ENCODE measurements at regions not wholly inside any gene's neighbourhood (a gene's known extent, or its start where the extent isn't known, plus 50 kb on each side); places are given as distances from the start of the nearest gene placed in this dataset.
"Not testable (repeated sequence)": the region's sequence is repeated elsewhere in the genome, so short reads cannot be mapped to it uniquely, and the experiment has no call there.

- Mint-ChIP-seq H3K9me3 (peaks cover 4 to 11% of the 10 kb centered on the region in 2 donors), H3K4me1 (no peaks in the 10 kb centered on the region), H3K4me3 (no peak overlapping the region), H3K27ac (no peak overlapping the region), H3K27me3 (no peaks in the 10 kb centered on the region)
- no peak for DNase-seq
- no peak for ATAC-seq
Measured at GRCh38 chr4:12139296-12139695, 710.6 kb upstream of the HS3ST1 start.

- H3K4me1 Mint-ChIP-seq = no peaks in the 10 kb centered on the region
- no peak for DNase-seq
- H3K27me3 Mint-ChIP-seq = no peaks in the 10 kb centered on the region
- no peak for ATAC-seq
- peaks cover 4 to 11% of the 10 kb centered on the region in 2 donors for H3K9me3 Mint-ChIP-seq
- no peak overlapping the region for H3K27ac Mint-ChIP-seq
- H3K4me3 Mint-ChIP-seq = no peak overlapping the region
Measured at GRCh38 chr4:12138488-12138887, 709.8 kb upstream of the HS3ST1 start.

GRCh38 chr4:12137575-12137974 lies 708.9 kb upstream of the HS3ST1 start:
- no peaks in the 10 kb centered on the region for H3K4me1 Mint-ChIP-seq
- H3K27ac Mint-ChIP-seq = no peak overlapping the region
- no peaks in the 10 kb centered on the region for H3K27me3 Mint-ChIP-seq
- H3K9me3 Mint-ChIP-seq = peaks cover 4 to 15% of the 10 kb centered on the region in 2 donors
- DNase-seq (no peak), ATAC-seq (no peak)
- H3K4me3 Mint-ChIP-seq = no peak overlapping the region

- Mint-ChIP-seq H3K4me1 (no peaks in the 10 kb centered on the region), H3K27me3 (no peaks in the 10 kb centered on the region), H3K27ac (no peak overlapping the region), H3K9me3 (peaks cover 5 to 7% of the 10 kb centered on the region in 2 donors), H3K4me3 (no peak overlapping the region)
- ATAC-seq (no peak), DNase-seq (no peak)
Measured at GRCh38 chr4:12126474-12126873, 697.8 kb upstream of the HS3ST1 start.

- H3K27me3 Mint-ChIP-seq = no peaks in the 10 kb centered on the region
- H3K27ac Mint-ChIP-seq = no peak overlapping the region
- peaks cover 0 to 9% of the 10 kb centered on the region in 2 donors for H3K9me3 Mint-ChIP-seq
- no peak for DNase-seq
- no peak overlapping the region for H3K4me3 Mint-ChIP-seq
- no peak for ATAC-seq
- no peaks in the 10 kb centered on the region for H3K4me1 Mint-ChIP-seq
Measured at GRCh38 chr4:12124138-12124537, 695.4 kb upstream of the HS3ST1 start.

- no peak for DNase-seq
Measured at GRCh38 chr4:12123707-12124106, 695.0 kb upstream of the HS3ST1 start.

DNA sequence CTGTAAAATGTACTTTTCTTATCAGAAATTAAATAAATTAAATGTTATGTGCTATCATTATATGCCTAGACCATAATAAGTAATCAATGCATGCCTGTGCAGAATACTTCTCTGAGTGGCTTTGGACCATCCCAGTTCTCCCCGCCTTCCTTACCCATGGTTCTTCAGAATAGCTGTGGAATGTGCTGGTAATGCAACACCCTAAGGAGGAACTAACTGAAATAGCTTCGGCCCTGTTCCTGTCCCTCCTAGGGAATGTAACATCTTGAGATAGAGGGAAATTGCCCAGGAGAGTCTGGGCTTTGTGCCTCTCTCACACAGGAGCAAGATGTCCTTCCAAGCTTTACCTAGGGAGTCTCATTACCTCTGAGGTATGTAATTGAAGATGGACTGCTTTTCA lies 693.6 kb upstream of the HS3ST1 start:
- peaks cover under 1 to 9% of the 10 kb centered on the region in 2 donors for H3K9me3 Mint-ChIP-seq
- H3K4me1 Mint-ChIP-seq = no peaks in the 10 kb centered on the region
- DNase-seq (no peak), ATAC-seq (no peak)
- H3K4me3 Mint-ChIP-seq = no peak overlapping the region
- no peaks in the 10 kb centered on the region for H3K27me3 Mint-ChIP-seq
- H3K27ac Mint-ChIP-seq = no peak overlapping the region

More at GRCh38 chr4:12123707-12124106, 695.0 kb upstream of the HS3ST1 start:
- Mint-ChIP-seq H3K27me3 (no peaks in the 10 kb centered on the region), H3K27ac (peak overlapping the region in 1 of 2 donors; percentile 25), H3K9me3 (peaks cover 0 to 9% of the 10 kb centered on the region in 2 donors), H3K4me3 (no peak overlapping the region), H3K4me1 (no peaks in the 10 kb centered on the region)
- ATAC-seq = no peak

DNA sequence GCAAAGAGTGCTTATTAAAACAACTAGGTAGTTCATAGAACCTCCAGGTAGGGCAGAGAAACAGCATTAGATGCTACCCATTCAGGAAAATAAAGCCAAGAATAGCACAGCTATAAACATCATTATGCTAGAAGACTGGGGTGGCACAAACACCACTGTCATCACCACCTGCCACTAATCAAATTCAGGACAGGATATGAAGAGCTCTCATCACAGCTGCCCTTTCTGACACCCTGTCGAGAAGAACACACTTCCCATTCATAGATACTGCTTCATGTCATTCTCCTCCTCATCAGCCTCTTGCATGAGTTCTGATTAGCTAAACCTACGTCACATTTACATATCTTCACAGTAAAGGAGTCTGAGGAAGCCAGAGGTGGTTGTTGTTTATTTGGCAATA lies 692.3 kb upstream of the HS3ST1 start:
- Mint-ChIP-seq H3K9me3 (peaks cover 8 to 9% of the 10 kb centered on the region in 2 donors), H3K4me1 (no peaks in the 10 kb centered on the region), H3K27ac (no peak overlapping the region), H3K4me3 (no peak overlapping the region), H3K27me3 (no peaks in the 10 kb centered on the region)
- DNase-seq (no peak), ATAC-seq (no peak)

DNA sequence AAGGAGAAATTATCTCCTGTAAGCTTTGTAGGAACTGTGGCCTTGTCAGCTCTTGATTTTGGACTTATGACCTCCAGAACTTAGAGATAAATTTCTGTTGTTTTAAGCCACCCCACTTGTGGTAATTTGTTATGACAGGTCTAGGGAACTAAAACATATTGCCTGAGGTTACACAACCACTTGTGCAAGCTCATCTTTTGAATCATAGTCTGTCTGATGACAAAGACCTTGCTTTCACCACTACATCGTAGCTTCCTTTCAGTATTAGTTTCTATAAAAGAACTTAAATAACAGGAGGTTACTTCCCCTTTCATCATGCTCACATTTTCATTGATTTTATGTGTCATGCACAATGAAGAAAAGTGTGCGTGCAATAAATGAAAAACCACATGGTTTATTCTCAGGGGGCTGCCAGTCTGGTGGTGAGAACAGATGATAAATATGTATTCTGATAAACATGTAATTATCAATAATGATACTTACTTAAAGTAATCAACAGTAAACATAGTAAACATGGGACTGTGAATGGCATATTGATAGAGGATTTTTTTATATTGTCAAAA lies 690.0 kb upstream of the HS3ST1 start:
- Mint-ChIP-seq H3K27me3 (no peaks in the 10 kb centered on the region), H3K27ac (peak overlapping the region in 1 of 2 donors; percentile 84), H3K4me3 (no peak overlapping the region), H3K4me1 (no peaks in the 10 kb centered on the region), H3K9me3 (peaks cover 21 to 24% of the 10 kb centered on the region in 2 donors)
- ATAC-seq (peak; percentile 72), DNase-seq (no peak)

GRCh38 chr4:12116009-12116552 lies 687.4 kb upstream of the HS3ST1 start:
- no peaks in the 10 kb centered on the region for H3K27me3 Mint-ChIP-seq
- ATAC-seq (no peak), DNase-seq (no peak)
- H3K4me1 Mint-ChIP-seq = no peaks in the 10 kb centered on the region
- no peak overlapping the region for H3K4me3 Mint-ChIP-seq
- peaks cover 31 to 35% of the 10 kb centered on the region in 2 donors for H3K9me3 Mint-ChIP-seq
- no peak overlapping the region for H3K27ac Mint-ChIP-seq

- Mint-ChIP-seq H3K27me3 (no peaks in the 10 kb centered on the region), H3K4me1 (no peaks in the 10 kb centered on the region), H3K27ac (no peak overlapping the region), H3K9me3 (peaks cover 21 to 25% of the 10 kb centered on the region in 2 donors), H3K4me3 (no peak overlapping the region)
- no peak for ATAC-seq
- no peak for DNase-seq
Measured at GRCh38 chr4:12110627-12111026, 681.9 kb upstream of the HS3ST1 start.

GRCh38 chr4:12109056-12109455 lies 680.4 kb upstream of the HS3ST1 start:
- H3K27ac Mint-ChIP-seq, H3K27me3 Mint-ChIP-seq, ATAC-seq, DNase-seq, H3K4me3 Mint-ChIP-seq, H3K4me1 Mint-ChIP-seq: not testable (repeated sequence)
- H3K9me3 Mint-ChIP-seq = peaks cover 8 to 15% of the 10 kb centered on the region in 2 donors

GRCh38 chr4:12105519-12105918 lies 676.8 kb upstream of the HS3ST1 start:
- no peak for ATAC-seq
- H3K4me1 Mint-ChIP-seq = no peaks in the 10 kb centered on the region

DNA sequence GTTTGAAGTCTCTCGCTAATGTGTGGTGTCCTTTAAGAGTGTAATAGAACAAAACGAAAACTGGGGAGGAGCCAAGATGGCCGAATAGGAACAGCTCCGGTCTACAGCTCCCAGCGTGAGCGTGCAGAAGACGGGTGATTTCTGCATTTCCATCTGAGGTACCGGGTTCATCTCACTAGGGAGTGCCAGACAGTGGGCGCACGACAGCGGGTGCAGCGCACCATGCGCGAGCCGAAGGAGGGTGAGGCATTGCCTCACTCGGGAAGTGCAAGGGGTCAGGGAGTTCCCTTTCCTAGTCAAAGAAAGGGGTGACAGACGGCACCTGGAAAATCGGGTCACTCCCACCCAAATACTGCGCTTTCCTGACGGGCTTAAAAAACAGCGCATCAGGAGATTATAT lies 661.2 kb upstream of the HS3ST1 start:
- not testable (repeated sequence) for ATAC-seq, H3K27me3 Mint-ChIP-seq, H3K9me3 Mint-ChIP-seq, H3K4me1 Mint-ChIP-seq, H3K4me3 Mint-ChIP-seq, DNase-seq
- H3K27ac Mint-ChIP-seq = peak overlapping the region in 1 of 2 donors; percentile 88

More at GRCh38 chr4:12105519-12105918, 676.8 kb upstream of the HS3ST1 start:
- no peaks in the 10 kb centered on the region for H3K27me3 Mint-ChIP-seq
- peaks cover 0 to 7% of the 10 kb centered on the region in 2 donors for H3K9me3 Mint-ChIP-seq
- DNase-seq = no peak
- no peak overlapping the region for H3K4me3 Mint-ChIP-seq
- H3K27ac Mint-ChIP-seq = no peak overlapping the region

DNA sequence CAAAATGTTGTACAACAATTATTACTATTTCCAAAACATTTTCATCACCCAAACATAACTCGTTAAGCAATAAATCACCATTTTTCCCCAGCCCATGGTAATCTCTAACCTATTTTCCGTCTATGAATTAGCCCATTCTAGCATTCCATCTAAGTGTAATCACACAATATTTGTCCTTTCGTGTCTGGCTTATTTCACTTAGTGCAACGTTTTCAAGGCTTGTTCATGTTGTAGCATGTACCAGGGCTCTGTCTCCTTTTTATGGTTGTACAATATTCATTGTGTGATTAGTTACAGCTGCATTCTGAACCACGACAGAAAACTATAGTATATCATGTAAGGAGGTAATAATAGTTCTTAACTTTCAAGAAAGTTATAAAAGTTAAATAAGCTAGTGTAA lies 656.0 kb upstream of the HS3ST1 start:
- Mint-ChIP-seq H3K9me3 (peaks cover 0 to 4% of the 10 kb centered on the region in 2 donors), H3K27ac (no peak overlapping the region), H3K4me1 (no peaks in the 10 kb centered on the region), H3K4me3 (no peak overlapping the region), H3K27me3 (no peaks in the 10 kb centered on the region)
- no peak for ATAC-seq
- DNase-seq = no peak

- DNase-seq (no peak), ATAC-seq (no peak)
- Mint-ChIP-seq H3K4me1 (no peaks in the 10 kb centered on the region), H3K4me3 (no peak overlapping the region), H3K27me3 (no peaks in the 10 kb centered on the region), H3K27ac (no peak overlapping the region), H3K9me3 (peaks cover 5 to 6% of the 10 kb centered on the region in 2 donors)
Measured at GRCh38 chr4:12071316-12071715, 642.6 kb upstream of the HS3ST1 start.

DNA sequence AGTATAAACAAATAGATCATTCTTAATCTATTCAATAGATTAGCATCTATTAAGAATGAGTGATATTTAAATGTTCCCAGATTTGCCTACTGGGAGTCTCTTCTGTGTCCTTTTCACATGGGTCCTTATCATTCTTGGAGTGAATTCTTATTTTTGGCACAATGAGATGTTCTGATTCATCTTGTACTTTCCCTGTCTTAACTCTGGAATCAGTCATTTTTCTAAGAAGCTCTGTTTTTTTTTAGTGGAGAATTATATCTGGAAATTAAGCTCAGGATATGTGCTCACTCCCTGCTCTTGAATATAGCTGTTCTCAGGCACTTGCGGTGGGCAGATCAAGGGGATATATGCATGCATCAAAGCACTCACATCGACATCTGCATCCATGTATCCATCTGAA lies 625.3 kb upstream of the HS3ST1 start:
- DNase-seq (no peak), ATAC-seq (no peak)
- no peaks in the 10 kb centered on the region for H3K4me1 Mint-ChIP-seq
- peaks cover 8 to 26% of the 10 kb centered on the region in 2 donors for H3K9me3 Mint-ChIP-seq
- no peaks in the 10 kb centered on the region for H3K27me3 Mint-ChIP-seq
- H3K4me3 Mint-ChIP-seq = no peak overlapping the region
- no peak overlapping the region for H3K27ac Mint-ChIP-seq

Measured in stimulated activated naive CD8-positive, alpha-beta T cell treated with anti-CD3 and anti-CD28 coated beads, Interleukin-15, amount 100 ng/mL, for 72 hours (primary cell).